Sigmoid colon (tissue), 6 donors: ENCODE measurements at regions not wholly inside any gene's neighbourhood (a gene's known extent, or its start where the extent isn't known, plus 50 kb on each side); places are given as distances from the start of the nearest gene placed in this dataset.

Source experiments
- DNase-seq: peaks from one replicate; pipeline ENCODE4 v3.0.0-alpha.2; 2019
- H3K27ac ChIP-seq, 4 donors: fragments of 200-600 bp; sonication (generic); one replicate each; pipeline ENCODE4 v1.5.1; 2016 to 2019; ENCODE audit warnings: mild to moderate bottlenecking in 1 of 4
- H3K27me3 ChIP-seq, 3 donors: fragments of 200-600 bp; sonication (generic); one replicate each; pipeline ENCODE4 v1.5.1; 2019; ENCODE audit warnings: mild to moderate bottlenecking in 1 of 3
- H3K36me3 ChIP-seq, 4 donors: fragments of 200-600 bp; sonication (generic); one replicate each; pipeline ENCODE4 v1.5.1; 2016 to 2019
- H3K4me1 ChIP-seq, 4 donors: fragments of 200-600 bp; sonication (generic); one replicate each; pipeline ENCODE4 v1.5.1; 2017 to 2019
- H3K4me3 ChIP-seq, 4 donors: fragments of 200-600 bp; sonication (generic); one replicate each; pipeline ENCODE4 v1.5.1; 2017 to 2019; ENCODE audit warnings: mild to moderate bottlenecking in 2 of 4, moderate library complexity in 1 of 4
- H3K9me3 ChIP-seq, 4 donors: fragments of 200-600 bp in 3 of 4; sonication (generic) in 3 of 4; one replicate each; pipeline versions ENCODE4 v1.5.1 to v1.6.1; 2013 to 2019
- EP300 ChIP-seq, 4 donors: sonication (generic); formaldehyde crosslinking; IDR thresholded peaks; one replicate each; pipeline ENCODE4 v1.6.1; 2017; ENCODE audit warnings: antibody characterized with exemption in 4 of 4
- POLR2A ChIP-seq, 2 donors: fragments of 450-650 bp; IDR thresholded peaks; one replicate each; pipeline ENCODE4 v1.6.1; 2016; ENCODE audit warnings: antibody characterized with exemption in 2 of 2, mild to moderate bottlenecking in 2 of 2, moderate library complexity in 2 of 2
- POLR2AphosphoS5 ChIP-seq, 4 donors: sonication (generic); formaldehyde crosslinking; IDR thresholded peaks; one replicate each; pipeline ENCODE4 v1.6.1; 2017; ENCODE audit warnings: antibody characterized with exemption in 4 of 4
- WGBS, 2 donors: extraction: QIAGEN DNeasy Blood & Tissue Kit; methylation state at CpG; one replicate each; pipeline ENCODE4 v1.1.7; 2013; 5-methylcytosine and 5-hydroxymethylcytosine counted together
- intact Hi-C: fragments of 100-400 bp; cut with DNase I; formaldehyde crosslinking; loops from one replicate; pipeline ENCODE4 v1.15.1; 2023
- TF ChIP-seq, protein P1 (sequence below), 4 experiments: fragments of 450-650 bp in 3 of 4; fragments of 200-600 bp in 1 of 4; IDR thresholded peaks; one replicate each; pipeline ENCODE4 v1.5.1; 2016 to 2019; ENCODE audit warnings: antibody characterized with exemption in 4 of 4, mild to moderate bottlenecking in 3 of 4, moderate library complexity in 2 of 4
- donor health status: healthy with polysubstance abuse.
- donor health status: healthy.

GRCh38 chr2:13876491-13877037, 756.0 kb upstream of the LRATD1 start:
- intact Hi-C loops, result no loop called here
- H3K27ac ChIP-seq, result no peak overlapping the region
- TF ChIP-seq POLR2AphosphoS5 (IDR thresholded peaks at IDR 0.05) (no peak), POLR2A (IDR thresholded peaks at IDR 0.05) (no peak), EP300 (IDR thresholded peaks at IDR 0.05) (no peak)
- TF ChIP-seq, protein P1, sequence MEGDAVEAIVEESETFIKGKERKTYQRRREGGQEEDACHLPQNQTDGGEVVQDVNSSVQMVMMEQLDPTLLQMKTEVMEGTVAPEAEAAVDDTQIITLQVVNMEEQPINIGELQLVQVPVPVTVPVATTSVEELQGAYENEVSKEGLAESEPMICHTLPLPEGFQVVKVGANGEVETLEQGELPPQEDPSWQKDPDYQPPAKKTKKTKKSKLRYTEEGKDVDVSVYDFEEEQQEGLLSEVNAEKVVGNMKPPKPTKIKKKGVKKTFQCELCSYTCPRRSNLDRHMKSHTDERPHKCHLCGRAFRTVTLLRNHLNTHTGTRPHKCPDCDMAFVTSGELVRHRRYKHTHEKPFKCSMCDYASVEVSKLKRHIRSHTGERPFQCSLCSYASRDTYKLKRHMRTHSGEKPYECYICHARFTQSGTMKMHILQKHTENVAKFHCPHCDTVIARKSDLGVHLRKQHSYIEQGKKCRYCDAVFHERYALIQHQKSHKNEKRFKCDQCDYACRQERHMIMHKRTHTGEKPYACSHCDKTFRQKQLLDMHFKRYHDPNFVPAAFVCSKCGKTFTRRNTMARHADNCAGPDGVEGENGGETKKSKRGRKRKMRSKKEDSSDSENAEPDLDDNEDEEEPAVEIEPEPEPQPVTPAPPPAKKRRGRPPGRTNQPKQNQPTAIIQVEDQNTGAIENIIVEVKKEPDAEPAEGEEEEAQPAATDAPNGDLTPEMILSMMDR (IDR thresholded peaks at IDR 0.05), result no peak
- no peaks in the 10 kb centered on the region for H3K27me3 ChIP-seq
- no peak for DNase-seq
- H3K4me1 ChIP-seq, result no peaks in the 10 kb centered on the region
- no peak overlapping the region for H3K4me3 ChIP-seq
- no peaks in the 10 kb centered on the region for H3K9me3 ChIP-seq
- no peaks in the 10 kb centered on the region for H3K36me3 ChIP-seq
- WGBS, 2 donors, result 51 to 74% methylated on average over 10 of the region's 10 CpGs

DNA sequence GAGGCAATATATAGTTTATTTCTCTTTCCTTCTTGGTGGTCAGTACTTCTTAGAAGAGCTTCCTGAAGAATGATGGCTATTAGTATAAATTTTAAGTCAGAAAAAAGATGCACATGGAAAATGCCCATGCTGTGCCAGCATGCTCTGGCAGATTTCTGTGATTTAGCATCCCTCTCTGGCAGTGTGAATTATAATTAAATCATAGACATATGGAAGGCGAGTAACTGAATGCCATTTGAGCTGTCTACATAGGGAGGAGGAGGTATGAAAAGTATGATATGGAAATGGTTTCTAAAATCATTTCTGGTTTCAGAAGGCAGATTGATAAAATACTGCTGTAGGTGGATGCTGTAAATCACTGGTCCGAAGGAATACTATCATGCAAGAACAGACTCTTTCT, 754.9 kb upstream of the LRATD1 start:
- H3K27ac ChIP-seq, result no peak overlapping the region
- no peaks in the 10 kb centered on the region for H3K27me3 ChIP-seq
- intact Hi-C loops, result no loop called here

DNA sequence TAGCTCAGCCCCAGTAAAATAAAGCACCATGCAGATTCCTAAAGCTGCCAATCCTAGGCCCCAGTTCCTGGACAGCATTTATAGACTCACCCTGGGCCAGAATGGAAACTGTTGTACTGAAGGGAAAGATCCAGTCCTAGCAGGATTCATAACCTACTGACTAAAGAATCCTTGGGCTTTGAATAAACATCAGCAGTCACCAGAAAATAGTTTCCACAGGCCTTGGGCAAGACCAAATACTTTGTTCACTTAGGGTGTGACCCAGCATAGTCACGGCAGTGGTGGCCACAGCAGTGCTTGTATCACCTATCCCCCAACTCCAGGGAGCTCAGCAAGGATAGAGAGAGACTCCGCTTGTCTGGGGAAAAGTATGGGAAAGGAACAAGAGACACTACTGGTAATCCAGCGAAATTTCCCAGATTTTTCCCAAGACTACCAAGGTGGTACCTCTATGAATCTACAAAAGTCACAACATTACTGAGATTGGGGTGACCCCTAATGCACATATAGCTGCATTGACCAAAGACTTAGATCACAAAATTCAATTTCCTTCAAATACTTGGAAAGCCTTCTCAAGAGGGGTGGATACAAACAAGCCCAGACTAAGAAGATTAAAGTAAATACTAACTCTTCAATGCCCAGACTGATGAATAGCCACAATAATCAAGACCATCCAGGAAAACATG, 748.1 kb upstream of the LRATD1 start:
- Histone ChIP-seq H3K27me3 (no peaks in the 10 kb centered on the region), H3K4me1 (no peaks in the 10 kb centered on the region), H3K4me3 (no peak overlapping the region), H3K36me3 (no peaks in the 10 kb centered on the region), H3K27ac (no peak overlapping the region), H3K9me3 (peaks cover 0 to 4% (median under 1%) of the 10 kb centered on the region in 4 donors)
- 79 to 81% methylated on average over 3 of the region's 3 CpGs for WGBS, 2 donors
- DNase-seq, result no peak
- TF ChIP-seq, protein P1 (IDR thresholded peaks at IDR 0.05), result no peak
- no peak for TF ChIP-seq POLR2AphosphoS5 (IDR thresholded peaks at IDR 0.05)
- TF ChIP-seq EP300 (IDR thresholded peaks at IDR 0.05), result no peak
- intact Hi-C loops, result no loop called here

More for the DNA sequence above, 754.9 kb upstream of the LRATD1 start:
- no peak for DNase-seq
- H3K9me3 ChIP-seq, result no peaks in the 10 kb centered on the region
- no peaks in the 10 kb centered on the region for H3K4me1 ChIP-seq
- H3K4me3 ChIP-seq, result no peak overlapping the region
- WGBS, 2 donors, result 90 to 94% methylated on average over 2 of the region's 2 CpGs
- no peaks in the 10 kb centered on the region for H3K36me3 ChIP-seq
- TF ChIP-seq POLR2AphosphoS5 (IDR thresholded peaks at IDR 0.05) (no peak), EP300 (IDR thresholded peaks at IDR 0.05) (no peak), POLR2A (IDR thresholded peaks at IDR 0.05) (no peak)
- TF ChIP-seq, protein P1 (IDR thresholded peaks at IDR 0.05), result no peak

DNA sequence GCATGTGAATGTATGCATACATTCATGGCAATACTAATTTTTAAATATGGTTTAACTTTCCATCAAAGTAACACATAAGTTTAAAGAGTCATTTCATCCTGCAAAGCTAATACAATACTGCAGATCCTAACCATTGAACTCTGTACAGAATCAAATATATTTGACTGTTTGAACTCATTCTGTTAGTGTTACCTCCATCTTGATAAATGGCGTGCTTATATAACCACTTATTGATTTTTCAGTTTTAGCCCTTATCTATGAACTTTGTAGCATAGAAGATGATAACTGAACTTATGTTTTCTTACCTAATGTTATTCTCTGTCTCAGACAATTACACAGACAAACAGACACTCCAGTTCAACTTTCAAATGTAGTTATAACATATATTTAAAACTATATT, 731.0 kb upstream of the LRATD1 start:
- DNase-seq, result no peak
- TF ChIP-seq POLR2AphosphoS5 (IDR thresholded peaks at IDR 0.05) (no peak), POLR2A (IDR thresholded peaks at IDR 0.05) (no peak), EP300 (IDR thresholded peaks at IDR 0.05) (no peak)
- TF ChIP-seq, protein P1 (IDR thresholded peaks at IDR 0.05), result no peak
- Histone ChIP-seq H3K4me3 (no peak overlapping the region), H3K9me3 (no peaks in the 10 kb centered on the region), H3K27me3 (no peaks in the 10 kb centered on the region), H3K27ac (no peak overlapping the region), H3K36me3 (no peaks in the 10 kb centered on the region), H3K4me1 (no peaks in the 10 kb centered on the region)
- 53 to 81% methylated on average over 1 of the region's 1 CpG for WGBS, 2 donors
- intact Hi-C loops, result no loop called here
